Neuron (in vitro differentiated cells): ENCODE measurements at regions not wholly inside any gene's neighbourhood (a gene's known extent, or its start where the extent isn't known, plus 50 kb on each side); places are given as distances from the start of the nearest gene placed in this dataset.
"Not testable (repeated sequence)": the region's sequence is repeated elsewhere in the genome, so short reads cannot be mapped to it uniquely, and the experiment has no call there.

ENCODE experiments used
- H2AFZ ChIP-seq: one replicate; pipeline ENCODE4 v1.6.1; 2013; ENCODE audit warnings: low read depth, mild to moderate bottlenecking, inconsistent platforms, low read length, moderate library complexity
- H3K27me3 ChIP-seq: one replicate; pipeline ENCODE4 v1.6.1; 2013; ENCODE audit warnings: low read length; ENCODE audit not compliant: insufficient read depth
- H3K36me3 ChIP-seq: one replicate; pipeline ENCODE4 v1.6.1; 2013; ENCODE audit warnings: low read length; ENCODE audit not compliant: insufficient read depth
- H3K4me1 ChIP-seq: one replicate; pipeline ENCODE4 v1.6.1; 2013; ENCODE audit warnings: low read length; ENCODE audit not compliant: insufficient read depth
- H3K4me3 ChIP-seq: 2 replicates; pipeline ENCODE4 v1.5.1; 2013; ENCODE audit warnings: mild to moderate bottlenecking, low read length, moderate library complexity
- H3K9me3 ChIP-seq: one replicate; pipeline ENCODE4 v1.6.1; 2013; ENCODE audit warnings: low read length

GRCh38 chr12:32010631-32011336 lies 51.6 kb downstream of the RESF1 start:
- no peaks in the 10 kb centered on the region for H3K27me3 ChIP-seq
- H2AFZ ChIP-seq, result no peak overlapping the region
- H3K4me3 ChIP-seq, result no peak overlapping the region
- no peaks in the 10 kb centered on the region for H3K9me3 ChIP-seq
- H3K4me1 ChIP-seq, result no peaks in the 10 kb centered on the region
- no peaks in the 10 kb centered on the region for H3K36me3 ChIP-seq

- Histone ChIP-seq H3K27me3 (no peaks in the 10 kb centered on the region), H2AFZ (no peak overlapping the region), H3K4me3 (no peak overlapping the region), H3K4me1 (no peaks in the 10 kb centered on the region), H3K9me3 (no peaks in the 10 kb centered on the region), H3K36me3 (no peaks in the 10 kb centered on the region)
Measured at GRCh38 chr12:32012249-32012785, 53.1 kb downstream of the RESF1 start.

- no peaks in the 10 kb centered on the region for H3K9me3 ChIP-seq
- H2AFZ ChIP-seq, result no peak overlapping the region
- H3K27me3 ChIP-seq, result no peaks in the 10 kb centered on the region
- no peaks in the 10 kb centered on the region for H3K36me3 ChIP-seq
- no peak overlapping the region for H3K4me3 ChIP-seq
- no peaks in the 10 kb centered on the region for H3K4me1 ChIP-seq
Measured at GRCh38 chr12:32015036-32015435, 55.8 kb downstream of the RESF1 start.

- Histone ChIP-seq H3K36me3 (no peaks in the 10 kb centered on the region), H3K4me3 (no peak overlapping the region), H2AFZ (no peak overlapping the region), H3K27me3 (no peaks in the 10 kb centered on the region), H3K9me3 (no peaks in the 10 kb centered on the region), H3K4me1 (peaks cover 10% of the 10 kb centered on the region)
Measured at GRCh38 chr12:32016680-32017482, 57.7 kb downstream of the RESF1 start.

GRCh38 chr12:32021346-32021773 lies 62.1 kb downstream of the RESF1 start:
- Histone ChIP-seq H2AFZ (no peak overlapping the region), H3K27me3 (no peaks in the 10 kb centered on the region), H3K4me1 (peaks cover 23% of the 10 kb centered on the region), H3K4me3 (no peak overlapping the region), H3K9me3 (no peaks in the 10 kb centered on the region), H3K36me3 (no peaks in the 10 kb centered on the region)

GRCh38 chr12:32022387-32022786 lies 63.2 kb downstream of the RESF1 start:
- H3K4me1 ChIP-seq, result peaks cover 23% of the 10 kb centered on the region
- H3K27me3 ChIP-seq, H2AFZ ChIP-seq, H3K9me3 ChIP-seq, H3K36me3 ChIP-seq, H3K4me3 ChIP-seq: not testable (repeated sequence)

GRCh38 chr12:32023861-32024260 lies 64.6 kb downstream of the RESF1 start:
- not testable (repeated sequence) for H3K36me3 ChIP-seq, H3K4me3 ChIP-seq, H2AFZ ChIP-seq, H3K27me3 ChIP-seq, H3K9me3 ChIP-seq
- H3K4me1 ChIP-seq, result peaks cover 23% of the 10 kb centered on the region

GRCh38 chr12:32024884-32025592 lies 65.8 kb downstream of the RESF1 start:
- Histone ChIP-seq H3K4me1 (peaks cover 23% of the 10 kb centered on the region), H3K4me3 (no peak overlapping the region), H3K9me3 (no peaks in the 10 kb centered on the region), H3K36me3 (no peaks in the 10 kb centered on the region), H3K27me3 (no peaks in the 10 kb centered on the region), H2AFZ (peak overlapping the region; percentile 11)

GRCh38 chr12:32025906-32026305 lies 66.7 kb downstream of the RESF1 start:
- Histone ChIP-seq H3K36me3 (no peaks in the 10 kb centered on the region), H3K4me3 (no peak overlapping the region), H3K27me3 (no peaks in the 10 kb centered on the region), H2AFZ (no peak overlapping the region), H3K9me3 (no peaks in the 10 kb centered on the region), H3K4me1 (peaks cover 17% of the 10 kb centered on the region)

GRCh38 chr12:32027684-32028365 lies 68.6 kb downstream of the RESF1 start:
- Histone ChIP-seq H3K27me3 (no peaks in the 10 kb centered on the region), H3K9me3 (no peaks in the 10 kb centered on the region), H2AFZ (no peak overlapping the region), H3K4me3 (no peak overlapping the region), H3K4me1 (peaks cover 11% of the 10 kb centered on the region), H3K36me3 (no peaks in the 10 kb centered on the region)

- Histone ChIP-seq H3K9me3 (no peaks in the 10 kb centered on the region), H2AFZ (no peak overlapping the region), H3K4me1 (peaks cover 4% of the 10 kb centered on the region), H3K36me3 (no peaks in the 10 kb centered on the region), H3K4me3 (no peak overlapping the region), H3K27me3 (no peaks in the 10 kb centered on the region)
Measured at GRCh38 chr12:32030151-32030550, 70.9 kb downstream of the RESF1 start.

GRCh38 chr12:32030676-32031075 lies 71.5 kb downstream of the RESF1 start:
- H3K9me3 ChIP-seq, result no peaks in the 10 kb centered on the region
- no peak overlapping the region for H3K4me3 ChIP-seq
- H3K4me1 ChIP-seq, result no peaks in the 10 kb centered on the region
- H3K27me3 ChIP-seq, result no peaks in the 10 kb centered on the region
- H3K36me3 ChIP-seq, result no peaks in the 10 kb centered on the region
- no peak overlapping the region for H2AFZ ChIP-seq
